ENCODE measurements at regions not wholly inside any gene's neighbourhood (a gene's known extent, or its start where the extent isn't known, plus 50 kb on each side); places are given as distances from the start of the nearest gene placed in this dataset.

DNA sequence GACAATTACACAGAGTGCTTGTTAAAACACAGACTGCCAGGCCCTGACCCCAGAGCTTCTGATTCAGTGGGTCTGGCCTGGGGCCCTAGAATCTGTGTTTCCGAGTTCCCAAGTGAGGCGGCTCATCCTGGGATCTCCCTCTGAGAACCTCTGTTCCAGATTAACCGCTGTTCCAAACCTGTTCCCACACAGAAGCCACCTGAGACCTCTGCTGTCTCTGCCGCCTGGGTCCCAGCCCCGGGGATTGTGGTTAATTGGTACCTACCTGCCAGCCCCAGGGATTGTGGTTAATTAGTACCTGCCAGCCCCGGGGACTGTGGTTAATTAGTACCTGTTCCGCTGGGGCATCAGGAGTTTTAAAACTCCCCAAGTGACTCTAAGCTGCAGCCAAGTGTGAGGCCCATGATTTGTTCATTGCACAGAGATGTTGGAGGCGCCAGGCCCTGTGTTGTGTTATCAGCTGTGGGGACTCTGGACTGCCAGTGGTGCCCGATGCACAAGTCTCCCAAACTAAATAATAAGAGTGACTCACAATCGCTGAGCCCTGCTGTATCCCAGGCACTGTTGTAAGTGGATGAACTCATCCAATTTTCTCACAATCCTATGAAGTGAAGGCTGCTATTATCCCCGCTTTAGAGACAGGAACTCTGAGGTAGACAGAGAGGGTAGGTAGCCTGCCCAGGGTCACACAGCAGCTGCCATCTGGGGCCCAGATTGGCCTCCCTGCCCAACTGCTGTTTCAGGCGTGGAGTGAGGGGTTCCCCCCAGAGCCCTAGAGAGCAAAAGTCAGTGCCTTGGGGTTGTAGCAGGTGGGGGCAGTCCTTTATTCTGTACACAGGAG is 219.7 kb downstream of the IRF8 start:
- H3K4me2 ChIP-seq, result no peak overlapping the region
- no peak overlapping the region for H3K27ac ChIP-seq
- no peaks in the 10 kb centered on the region for H3K9me2 ChIP-seq (ENCODE audit: insufficient read depth)
- no TSS peak for BruUV-seq (replicated peaks)
- no peak for DNase-seq
- no peaks in the 10 kb centered on the region for H4K20me1 ChIP-seq (ENCODE audit: insufficient read depth)
- no peaks in the 10 kb centered on the region for H3K9me3 ChIP-seq (ENCODE audit: insufficient read depth, low read depth)
- no peak overlapping the region for H3K4me3 ChIP-seq
- H2AFZ ChIP-seq, result no peak overlapping the region
- no peaks in the 10 kb centered on the region for H3K36me3 ChIP-seq (ENCODE audit: low read depth)
- ChIA-PET CTCF (no interaction called here), POLR2A (ENCODE audit: unreplicated experiment) (no interaction called here)
- no peaks in the 10 kb centered on the region for H3F3A ChIP-seq (ENCODE audit: insufficient read depth, low read depth)
- H3K4me1 ChIP-seq (replicated peaks; ENCODE audit: insufficient read depth), result no peaks in the 10 kb centered on the region
- TF ChIP-seq EZH2 (IDR thresholded peaks at IDR 0.05; ENCODE audit: low read depth), result no peak
- TF ChIP-seq, protein P1, sequence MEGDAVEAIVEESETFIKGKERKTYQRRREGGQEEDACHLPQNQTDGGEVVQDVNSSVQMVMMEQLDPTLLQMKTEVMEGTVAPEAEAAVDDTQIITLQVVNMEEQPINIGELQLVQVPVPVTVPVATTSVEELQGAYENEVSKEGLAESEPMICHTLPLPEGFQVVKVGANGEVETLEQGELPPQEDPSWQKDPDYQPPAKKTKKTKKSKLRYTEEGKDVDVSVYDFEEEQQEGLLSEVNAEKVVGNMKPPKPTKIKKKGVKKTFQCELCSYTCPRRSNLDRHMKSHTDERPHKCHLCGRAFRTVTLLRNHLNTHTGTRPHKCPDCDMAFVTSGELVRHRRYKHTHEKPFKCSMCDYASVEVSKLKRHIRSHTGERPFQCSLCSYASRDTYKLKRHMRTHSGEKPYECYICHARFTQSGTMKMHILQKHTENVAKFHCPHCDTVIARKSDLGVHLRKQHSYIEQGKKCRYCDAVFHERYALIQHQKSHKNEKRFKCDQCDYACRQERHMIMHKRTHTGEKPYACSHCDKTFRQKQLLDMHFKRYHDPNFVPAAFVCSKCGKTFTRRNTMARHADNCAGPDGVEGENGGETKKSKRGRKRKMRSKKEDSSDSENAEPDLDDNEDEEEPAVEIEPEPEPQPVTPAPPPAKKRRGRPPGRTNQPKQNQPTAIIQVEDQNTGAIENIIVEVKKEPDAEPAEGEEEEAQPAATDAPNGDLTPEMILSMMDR (conservative IDR thresholded peaks at IDR 0.05), result no peak
- no peaks in the 10 kb centered on the region for H3K79me2 ChIP-seq (ENCODE audit: low read depth)
- intact Hi-C loops (cut with micrococcal nuclease; ENCODE audit: unreplicated experiment), result no loop called here
- peaks cover 92% of the 10 kb centered on the region for H3K27me3 ChIP-seq (ENCODE audit: insufficient read depth, low read depth)

DNA sequence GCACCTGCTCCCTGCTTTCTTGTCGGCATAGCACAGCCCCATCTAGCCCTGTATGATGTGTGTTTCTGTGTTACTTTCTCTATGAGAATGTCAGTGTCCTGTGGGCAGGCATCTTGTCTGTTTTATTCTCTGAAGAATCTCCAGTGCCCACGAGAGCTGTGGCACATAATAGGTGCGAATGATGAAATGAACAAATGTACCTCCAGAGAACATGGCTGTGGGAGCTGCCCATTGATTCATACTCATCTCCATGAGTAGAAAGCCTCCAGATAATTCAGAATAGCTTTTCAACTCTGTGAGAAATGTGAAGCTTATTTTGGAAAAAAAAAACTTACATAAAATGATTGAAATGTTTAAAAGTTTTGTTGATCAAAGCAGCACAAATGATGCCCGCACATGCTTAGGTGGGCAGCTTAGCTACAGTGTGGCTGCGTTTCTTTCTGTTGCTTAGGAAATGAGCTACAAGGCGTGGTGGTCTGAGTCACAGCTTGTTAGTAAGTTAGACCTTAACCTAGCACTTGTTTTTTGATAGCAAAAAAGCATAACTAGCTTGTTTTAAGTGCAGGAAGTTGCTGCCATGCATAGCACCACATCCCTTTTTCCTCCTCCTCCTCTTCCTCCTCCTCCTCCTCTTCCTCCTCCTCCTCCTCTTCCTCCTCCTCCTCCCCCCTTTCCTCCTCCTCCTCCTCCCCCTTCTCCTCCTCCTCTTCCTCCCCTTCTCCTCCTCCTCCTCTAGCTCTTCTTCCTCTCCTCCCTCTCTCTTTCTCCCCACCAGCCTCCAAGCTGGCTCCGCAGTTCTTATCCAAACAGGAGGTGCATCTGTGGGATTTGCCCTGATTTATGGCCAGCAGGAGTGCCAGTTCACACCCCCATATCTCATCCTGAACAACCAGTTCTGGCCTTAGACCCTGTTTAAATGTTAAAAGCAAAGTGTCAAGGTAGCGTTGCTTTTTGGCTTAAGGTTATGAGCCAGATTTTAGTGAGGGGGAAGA is 221.5 kb downstream of the IRF8 start:
- Histone ChIP-seq H4K20me1 (ENCODE audit: insufficient read depth) (no peaks in the 10 kb centered on the region), H3K9me2 (ENCODE audit: insufficient read depth) (no peaks in the 10 kb centered on the region), H3K4me2 (no peak overlapping the region), H3K4me1 (replicated peaks; ENCODE audit: insufficient read depth) (no peaks in the 10 kb centered on the region), H3K27me3 (ENCODE audit: insufficient read depth, low read depth) (peaks cover 95% of the 10 kb centered on the region), H3K36me3 (ENCODE audit: low read depth) (no peaks in the 10 kb centered on the region), H3F3A (ENCODE audit: insufficient read depth, low read depth) (no peaks in the 10 kb centered on the region), H3K4me3 (no peak overlapping the region), H2AFZ (no peak overlapping the region), H3K79me2 (ENCODE audit: low read depth) (no peaks in the 10 kb centered on the region), H3K27ac (no peak overlapping the region), H3K9me3 (ENCODE audit: insufficient read depth, low read depth) (no peaks in the 10 kb centered on the region)
- POLR2A ChIA-PET (ENCODE audit: unreplicated experiment), result no interaction called here
- TF ChIP-seq, protein P1 (conservative IDR thresholded peaks at IDR 0.05), result no peak
- intact Hi-C loops (cut with micrococcal nuclease; ENCODE audit: unreplicated experiment), result no loop called here
- no peak for DNase-seq
- CTCF ChIA-PET, result no interaction called here
- no TSS peak for BruUV-seq (replicated peaks)

DNA sequence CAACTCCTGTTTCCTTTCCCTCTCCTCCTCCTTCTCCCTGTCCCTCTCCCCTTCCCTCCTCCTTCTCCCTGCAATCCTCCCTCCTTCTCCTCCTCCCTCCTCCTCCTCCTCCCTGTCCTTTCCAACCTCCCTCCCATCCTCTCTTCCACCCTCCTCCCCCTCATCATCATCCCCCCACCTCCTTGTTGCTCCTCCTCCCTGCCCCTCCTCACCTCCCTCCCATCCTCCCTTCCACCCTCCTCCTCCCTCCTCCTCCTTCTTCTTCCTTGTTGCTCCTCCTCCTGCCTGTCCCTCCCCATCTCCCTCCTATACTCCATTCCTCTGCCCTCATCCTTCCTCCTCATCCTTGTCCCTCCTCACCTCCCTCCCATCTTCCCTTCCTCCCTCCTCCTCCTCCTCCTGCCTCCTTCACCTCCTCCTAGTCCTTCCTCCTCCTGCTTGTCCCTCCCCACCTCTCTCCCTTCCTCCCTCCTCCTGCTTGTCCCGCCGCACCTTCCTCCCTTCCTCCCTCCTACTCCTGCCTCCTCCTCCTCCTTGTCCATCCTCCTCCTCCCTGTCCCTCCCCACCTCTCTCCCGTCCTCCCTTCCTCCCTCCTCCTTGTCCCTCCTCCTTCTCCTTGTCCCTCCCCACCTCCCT is 222.5 kb downstream of the IRF8 start:
- Histone ChIP-seq H3K79me2 (ENCODE audit: low read depth) (no peaks in the 10 kb centered on the region), H3F3A (ENCODE audit: insufficient read depth, low read depth) (no peaks in the 10 kb centered on the region), H3K4me3 (no peak overlapping the region), H3K27me3 (ENCODE audit: insufficient read depth, low read depth) (peaks cover 95% of the 10 kb centered on the region), H3K4me1 (replicated peaks; ENCODE audit: insufficient read depth) (no peaks in the 10 kb centered on the region), H3K9me3 (ENCODE audit: insufficient read depth, low read depth) (no peaks in the 10 kb centered on the region), H3K27ac (no peak overlapping the region), H4K20me1 (ENCODE audit: insufficient read depth) (no peaks in the 10 kb centered on the region), H3K36me3 (ENCODE audit: low read depth) (no peaks in the 10 kb centered on the region), H3K4me2 (no peak overlapping the region), H3K9me2 (ENCODE audit: insufficient read depth) (no peaks in the 10 kb centered on the region), H2AFZ (no peak overlapping the region)
- DNase-seq, result no peak
- no TSS peak for BruUV-seq (replicated peaks)
- TF ChIP-seq, protein P1 (conservative IDR thresholded peaks at IDR 0.05), result no peak
- TF ChIP-seq EZH2 (IDR thresholded peaks at IDR 0.05; ENCODE audit: low read depth), result no peak
- ChIA-PET POLR2A (ENCODE audit: unreplicated experiment) (no interaction called here), CTCF (no interaction called here)
- intact Hi-C loops (cut with micrococcal nuclease; ENCODE audit: unreplicated experiment), result no loop called here

All from PC-9 (cell line).